GM21576 (cell line): ENCODE measurements at regions not wholly inside any gene's neighbourhood (a gene's known extent, or its start where the extent isn't known, plus 50 kb on each side); places are given as distances from the start of the nearest gene placed in this dataset.
"Not testable (repeated sequence)": the region's sequence is repeated elsewhere in the genome, so short reads cannot be mapped to it uniquely, and the experiment has no call there.

Experiments
- ATAC-seq: cut with Tn5 transposase; IDR thresholded peaks from one replicate; pipeline ENCODE4 v1.9.1; 2021; ENCODE audit warnings: mild to moderate bottlenecking, moderate library complexity; ENCODE audit not compliant: unreplicated experiment

DNA sequence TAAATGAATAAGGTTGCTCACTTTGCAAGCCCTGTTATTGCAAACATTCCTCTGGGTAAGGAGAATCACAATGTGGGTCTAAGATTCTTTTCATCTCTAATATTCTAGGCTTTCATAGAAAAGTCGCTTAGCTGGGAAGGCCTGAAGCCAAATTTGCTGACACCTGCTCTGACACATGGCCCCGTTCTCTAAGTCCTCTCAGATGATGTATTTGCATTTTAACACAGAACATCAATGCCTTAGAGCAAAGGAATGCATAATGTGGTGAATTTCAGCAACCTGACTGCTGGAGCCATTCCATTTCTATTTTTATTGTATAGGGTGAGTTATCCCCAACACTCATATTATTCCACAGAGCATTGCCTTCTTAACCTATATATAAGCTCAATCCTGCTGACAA, 682.1 kb upstream of the NRP1 start:
- ATAC-seq: no peak

DNA sequence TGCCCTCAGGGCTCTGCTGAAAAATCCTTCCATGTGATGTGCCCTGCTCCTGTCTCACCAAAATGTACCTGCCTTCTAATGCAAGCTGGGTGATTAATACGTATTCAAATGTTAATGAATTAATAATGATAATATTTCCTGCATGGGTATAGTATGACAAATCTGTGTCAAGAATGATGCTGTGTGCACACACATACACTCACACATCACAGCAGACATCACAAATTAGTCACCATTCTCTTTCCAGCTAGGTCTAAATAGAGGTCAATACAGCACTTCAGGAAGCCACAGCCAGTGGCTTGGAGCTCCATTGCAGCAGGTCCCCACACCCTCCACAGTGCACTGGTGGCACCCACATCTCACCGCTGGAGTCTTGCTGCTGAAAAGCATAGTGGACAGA, 681.2 kb upstream of the NRP1 start:
- no peak for ATAC-seq

DNA sequence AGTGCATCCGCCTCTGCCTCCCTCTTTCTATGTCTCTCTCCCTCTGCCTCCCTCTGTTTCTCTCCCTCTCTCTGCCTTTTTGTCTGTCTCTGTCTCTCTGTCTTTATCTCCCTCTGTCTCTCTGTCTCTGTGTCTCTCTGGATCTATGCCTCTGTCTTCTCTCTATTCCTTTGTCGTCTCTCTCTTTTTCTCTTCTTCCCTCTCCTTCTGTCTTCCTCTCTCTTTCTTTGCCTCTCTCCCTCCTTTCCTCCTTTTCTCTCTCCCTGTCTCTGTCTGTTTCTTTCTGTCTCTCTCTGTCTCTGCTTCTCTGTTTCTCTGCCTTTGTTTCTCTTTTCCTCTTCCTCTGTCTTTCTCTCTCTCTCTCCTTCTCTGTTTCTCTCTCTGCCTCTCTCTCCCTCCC, 678.8 kb upstream of the NRP1 start:
- no peak for ATAC-seq

DNA sequence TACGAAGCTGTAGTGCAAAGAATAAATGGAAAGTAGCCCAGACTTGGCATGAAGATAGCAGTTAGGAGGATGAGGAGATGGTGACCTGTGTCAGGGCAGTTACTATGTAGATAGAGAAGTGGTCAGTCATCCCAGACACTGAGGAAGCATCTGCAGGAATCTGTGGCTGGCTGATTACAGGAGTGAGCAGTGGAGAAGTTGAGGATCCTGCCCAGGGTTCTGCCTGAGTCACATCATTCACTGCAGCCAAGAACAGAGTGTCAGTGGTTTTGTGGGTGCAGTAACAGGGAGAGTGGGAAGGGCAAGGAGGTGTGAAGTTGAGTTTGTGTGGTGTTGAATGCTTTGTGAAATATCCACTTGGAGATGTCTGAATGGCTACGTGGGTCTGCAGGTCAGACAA, 676.4 kb upstream of the NRP1 start:
- no peak for ATAC-seq

DNA sequence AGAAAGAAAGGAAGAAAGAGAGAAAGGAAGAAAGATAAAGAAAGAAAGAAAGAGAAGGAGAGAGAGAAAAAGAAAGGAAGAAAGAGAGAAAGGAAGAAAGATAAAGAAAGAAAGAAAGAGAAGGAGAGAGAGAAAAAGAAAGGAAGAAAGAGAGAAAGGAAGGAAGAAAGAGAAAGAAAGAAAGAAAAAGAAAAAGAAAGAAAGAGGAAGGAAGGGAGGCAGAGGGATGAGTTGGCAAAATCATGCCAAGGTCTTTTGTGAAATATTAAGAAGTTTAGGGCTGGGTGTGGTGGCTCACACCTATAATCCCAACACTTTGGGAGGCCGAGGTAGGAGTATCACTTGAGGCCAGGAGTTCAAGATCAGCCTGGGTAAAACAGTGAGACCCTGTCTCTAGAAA, 675.8 kb upstream of the NRP1 start:
- not testable (repeated sequence) for ATAC-seq

DNA sequence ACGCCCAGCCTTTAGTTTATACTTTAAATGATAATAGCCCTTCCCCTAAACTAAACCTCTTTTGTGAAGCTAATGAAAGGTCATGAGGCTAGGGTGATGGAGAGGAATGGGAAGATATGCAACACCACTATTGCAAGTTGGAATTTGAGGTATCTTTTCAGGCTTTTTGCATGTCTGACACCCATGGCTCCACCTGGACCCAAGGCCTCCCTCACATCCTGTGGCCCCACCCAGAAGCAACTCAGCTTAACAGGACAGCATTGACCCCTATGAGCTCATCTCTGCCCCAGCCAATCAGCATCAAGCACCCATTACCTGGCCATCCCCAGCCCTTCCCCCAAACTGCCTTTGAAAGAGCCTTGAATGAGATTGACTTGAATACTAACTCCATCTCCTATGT, 674.2 kb upstream of the NRP1 start:
- ATAC-seq: no peak

DNA sequence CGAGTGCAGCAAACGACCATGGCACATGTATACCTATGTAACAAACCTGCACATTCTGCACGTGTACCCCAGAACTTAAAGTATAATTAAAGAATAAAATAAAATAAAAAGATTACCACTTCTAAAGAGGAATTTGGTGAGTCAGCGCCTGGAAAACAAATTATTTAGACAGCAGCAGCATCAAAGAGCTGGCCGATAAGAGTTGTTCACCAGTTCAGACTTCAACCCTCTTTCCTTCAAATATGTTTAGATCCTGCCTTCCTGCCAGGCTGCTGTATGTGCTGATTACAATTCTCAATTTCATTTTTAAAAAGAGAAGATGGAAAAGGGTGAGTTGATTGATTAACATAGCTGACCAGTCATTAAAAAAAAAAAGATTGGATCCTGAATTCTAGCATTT, 672.0 kb upstream of the NRP1 start:
- no peak for ATAC-seq

DNA sequence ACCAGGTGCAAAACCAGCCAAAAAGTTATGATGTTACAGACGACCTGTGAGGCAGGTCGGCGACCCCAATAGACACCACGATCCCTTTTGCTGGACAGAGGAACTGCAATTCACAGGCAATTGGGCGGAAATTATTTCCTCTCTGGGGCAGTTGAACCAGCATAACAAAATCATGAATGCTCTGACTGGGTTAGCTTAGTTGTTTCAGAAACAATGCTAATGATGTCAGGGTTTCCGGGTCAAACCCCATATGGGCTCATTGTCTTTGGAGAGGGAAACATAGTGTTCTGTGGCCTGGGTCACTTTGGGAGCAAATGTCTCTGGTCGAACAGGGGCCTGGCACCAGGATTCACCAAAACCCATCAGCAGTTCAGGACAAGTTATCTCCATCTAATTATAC, 669.1 kb upstream of the NRP1 start:
- ATAC-seq: no peak

DNA sequence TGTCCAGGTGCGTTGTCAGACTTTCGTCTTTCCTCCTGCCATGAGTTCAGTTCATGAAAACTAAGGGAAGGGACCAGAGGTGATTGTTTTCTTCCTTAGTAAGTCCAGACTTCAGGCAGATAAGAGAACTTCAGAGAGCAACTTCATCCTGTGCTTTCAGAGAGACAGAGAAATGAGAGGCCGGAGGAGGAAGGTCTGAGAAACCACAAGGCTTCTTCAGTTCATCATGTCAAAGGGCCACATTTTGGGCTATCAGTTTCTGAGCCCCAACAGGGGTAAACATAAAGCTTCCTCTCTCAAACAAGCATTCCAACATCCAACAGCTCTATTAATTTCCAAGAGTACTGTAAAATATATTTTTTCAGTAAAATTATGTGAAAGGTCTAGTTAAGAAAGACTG, 668.4 kb upstream of the NRP1 start:
- no peak for ATAC-seq

DNA sequence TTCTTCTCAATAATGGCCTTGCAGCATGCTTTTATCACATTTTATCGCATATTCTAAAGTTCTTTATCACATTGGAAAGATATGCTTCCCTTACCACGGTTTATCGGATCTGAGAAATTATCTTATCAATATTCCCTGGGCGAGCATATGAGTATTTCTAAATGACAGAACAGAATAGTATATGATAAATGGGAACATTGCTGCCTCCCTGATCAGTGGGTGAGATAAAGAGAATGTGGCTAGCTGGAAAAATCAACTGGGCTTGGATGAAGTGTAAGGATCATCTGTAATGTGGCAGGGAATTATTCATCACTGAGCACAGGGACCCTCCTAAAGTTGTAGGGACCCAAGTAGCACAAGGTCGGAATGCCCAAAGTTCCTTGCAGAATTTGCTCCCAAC, 667.4 kb upstream of the NRP1 start:
- ATAC-seq: no peak

DNA sequence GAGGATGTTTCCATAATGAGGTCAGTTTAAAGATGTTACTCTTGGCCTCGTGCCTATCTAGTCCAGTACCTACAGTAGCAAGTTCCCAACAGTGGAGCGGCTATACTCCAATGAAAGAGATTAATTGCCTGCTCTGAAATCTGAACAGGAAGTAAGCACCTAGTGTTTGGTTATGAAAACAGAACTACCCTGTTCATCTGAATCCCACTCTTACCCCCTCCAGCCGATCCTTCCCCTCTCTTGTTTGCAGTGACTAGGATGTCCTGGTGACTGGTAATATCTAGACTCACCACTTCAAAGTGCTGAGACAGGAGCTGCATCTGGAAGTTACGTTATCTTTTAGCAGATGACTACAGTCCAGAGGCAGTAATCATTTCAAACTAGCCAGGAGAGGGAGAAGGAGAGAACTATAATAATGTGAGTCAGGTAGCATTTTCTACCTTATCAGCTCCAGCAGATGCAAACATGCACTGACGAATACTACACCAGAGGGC, 666.7 kb upstream of the NRP1 start:
- no peak for ATAC-seq

DNA sequence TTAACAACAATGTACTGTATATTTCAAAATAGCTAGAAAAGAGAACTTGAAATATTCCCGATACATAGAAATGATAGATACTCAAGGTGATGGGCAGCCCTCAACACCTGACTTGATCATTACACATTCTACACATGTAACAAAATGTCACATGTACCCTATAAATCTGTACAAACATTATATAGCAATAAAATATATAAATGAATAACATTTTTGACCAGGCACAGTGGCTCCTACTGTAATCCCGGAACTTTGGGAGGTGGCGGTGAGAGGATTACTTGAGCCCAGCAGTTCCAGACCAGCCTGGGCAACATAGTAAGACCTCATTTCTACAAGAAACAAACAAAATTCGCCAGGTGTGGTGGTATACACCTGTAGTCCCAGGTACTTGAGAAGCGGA, 659.5 kb upstream of the NRP1 start:
- no peak for ATAC-seq

DNA sequence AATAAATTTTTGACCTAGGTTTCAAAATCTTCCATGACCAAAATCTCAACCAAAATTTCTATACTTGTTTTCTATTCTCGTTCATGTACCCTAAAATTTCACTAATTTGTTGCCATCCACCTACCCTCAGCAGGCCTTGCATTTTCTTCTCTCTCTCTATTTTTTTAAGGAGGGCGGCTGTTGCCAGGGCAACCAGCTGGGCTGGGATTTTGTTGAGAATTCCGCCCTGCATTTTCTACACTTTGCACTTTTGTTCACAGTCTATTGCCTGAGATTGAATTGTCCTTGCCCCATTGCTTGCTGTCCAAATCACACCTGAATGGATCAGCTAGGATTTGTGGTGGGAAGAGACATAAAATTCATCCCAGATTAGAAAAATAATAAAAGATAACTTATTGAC, 657.5 kb upstream of the NRP1 start:
- ATAC-seq: no peak

DNA sequence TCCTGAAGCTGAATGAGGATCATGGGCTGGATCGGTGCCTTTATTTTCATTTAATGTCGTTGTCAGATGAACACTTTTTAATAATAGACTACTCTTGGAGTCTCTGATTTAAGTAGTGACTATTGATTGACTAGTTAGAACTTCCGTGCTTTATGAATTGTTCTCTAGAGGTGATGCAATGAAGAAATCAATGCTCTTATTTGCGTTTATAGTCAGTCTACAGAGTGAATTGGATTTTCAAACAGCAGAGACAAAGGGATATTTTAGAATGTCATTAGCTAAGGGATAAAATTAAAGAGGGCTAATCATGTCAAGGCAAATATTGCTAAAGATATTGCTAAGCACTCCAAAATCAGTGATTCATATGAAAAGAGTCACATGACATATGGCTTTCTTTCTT, 652.0 kb upstream of the NRP1 start:
- no peak for ATAC-seq

DNA sequence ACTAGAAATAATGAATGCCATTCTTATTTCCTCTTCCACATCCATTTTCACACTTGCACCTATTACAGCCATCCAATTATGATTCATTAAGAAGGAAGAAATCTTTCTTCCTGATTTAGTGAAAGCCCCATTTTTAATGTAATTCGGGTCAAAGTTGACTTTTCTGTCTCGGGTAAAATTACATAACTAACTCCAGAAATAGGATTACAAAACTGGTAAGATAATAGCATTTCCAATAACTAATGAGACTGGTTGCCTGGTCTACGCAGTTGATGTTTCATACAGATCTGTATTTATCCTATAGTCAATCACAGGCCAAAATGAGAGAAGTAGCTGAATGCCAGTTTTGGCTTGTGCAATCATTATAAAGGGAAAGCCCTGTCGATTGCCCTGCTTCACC, 651.5 kb upstream of the NRP1 start:
- no peak for ATAC-seq

DNA sequence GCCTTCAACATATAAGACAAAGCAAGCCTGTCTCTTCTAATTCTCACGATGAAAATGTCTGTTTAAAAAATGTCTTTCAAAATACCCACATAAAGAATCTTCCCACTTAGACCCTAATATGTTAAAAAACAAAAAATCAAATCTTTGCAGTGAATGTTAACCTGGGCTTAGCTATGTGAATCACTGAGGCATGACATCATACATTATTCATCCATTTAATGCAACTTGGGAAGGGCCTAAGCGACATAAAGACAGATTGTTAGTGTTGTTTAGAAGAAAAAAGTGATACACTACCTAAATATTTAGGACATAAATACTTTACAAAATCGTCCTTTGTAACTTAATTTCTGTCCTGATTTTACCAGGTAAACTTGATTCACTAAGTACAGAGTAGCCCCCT, 648.5 kb upstream of the NRP1 start:
- ATAC-seq: no peak

DNA sequence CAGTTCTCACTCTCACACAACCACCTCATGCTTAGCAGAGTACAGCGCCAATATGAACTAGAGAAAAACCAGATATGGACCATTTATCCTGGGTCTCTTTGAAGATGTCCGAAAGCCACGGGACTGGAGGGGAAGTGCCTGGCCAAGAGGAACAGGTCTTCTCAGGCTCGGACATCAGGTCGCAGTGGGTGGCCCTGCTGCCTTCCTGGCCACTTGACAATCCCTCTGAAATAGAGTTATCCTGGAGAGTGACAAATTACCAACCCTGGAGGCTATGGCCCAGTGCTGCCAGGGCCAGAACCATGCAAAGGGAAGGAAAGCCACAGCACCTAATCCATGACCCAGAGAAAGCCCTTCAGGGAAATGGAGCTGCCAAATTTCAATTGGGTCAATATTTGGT, 646.8 kb upstream of the NRP1 start:
- no peak for ATAC-seq

DNA sequence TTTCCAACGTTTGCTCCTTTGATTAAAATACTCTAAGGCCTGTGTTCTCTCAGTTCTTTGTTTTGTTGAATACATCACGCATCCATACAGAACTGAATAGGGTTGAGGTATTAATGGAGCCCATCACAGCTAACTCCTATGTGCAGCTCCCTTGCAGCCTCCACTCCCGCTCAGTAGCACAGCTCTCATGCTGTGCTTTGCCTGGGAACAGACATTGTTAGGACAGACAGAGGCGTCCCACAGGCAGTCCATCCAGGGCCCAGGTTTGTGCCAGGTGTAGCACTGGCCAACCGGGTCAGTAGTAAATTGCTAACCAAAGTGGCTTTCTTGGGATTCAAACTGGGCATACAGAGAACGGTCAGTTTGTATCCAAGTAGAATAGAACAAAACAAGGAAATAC, 644.7 kb upstream of the NRP1 start:
- no peak for ATAC-seq

DNA sequence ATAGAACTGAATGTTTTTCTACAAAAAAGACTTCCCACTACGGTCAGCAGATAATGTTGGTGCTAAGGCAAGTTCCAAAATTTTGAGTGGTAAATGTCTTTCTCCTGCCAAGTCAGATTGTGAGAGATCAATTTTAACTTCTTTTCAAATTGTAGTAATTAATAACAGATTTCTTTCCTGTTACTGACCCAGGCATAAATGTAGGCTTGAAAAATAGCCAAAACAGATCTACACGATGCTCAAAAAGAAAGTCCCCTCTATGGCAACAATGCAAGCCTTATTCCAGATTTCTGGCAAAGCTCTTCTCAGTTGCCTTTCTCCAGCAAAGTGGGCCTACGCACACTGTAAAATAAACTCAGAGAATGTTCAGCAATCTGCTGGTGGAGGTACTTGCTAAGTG, 641.0 kb upstream of the NRP1 start:
- no peak for ATAC-seq

DNA sequence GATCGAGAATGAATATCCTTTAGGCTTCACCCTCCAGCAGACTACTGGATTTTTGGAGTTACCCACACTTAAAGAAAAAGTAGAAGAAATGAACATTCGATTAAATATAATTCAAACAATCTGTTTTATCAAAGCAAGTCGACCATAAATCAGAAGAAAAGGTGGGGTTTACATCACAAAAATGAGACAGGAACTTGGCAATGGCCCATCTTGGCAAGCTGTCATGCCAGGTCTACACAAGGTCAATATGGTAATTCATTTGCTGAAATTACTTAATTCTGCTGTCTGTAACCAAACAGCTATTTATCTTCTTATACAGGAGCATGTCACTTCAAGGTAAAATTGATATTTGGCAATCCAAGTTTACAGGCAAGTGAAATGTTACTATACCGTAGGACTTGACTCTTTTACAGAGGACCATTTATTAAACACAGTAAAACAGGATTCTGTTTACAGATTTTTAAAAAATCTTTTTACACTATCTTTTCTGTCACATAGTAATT, 640.6 kb upstream of the NRP1 start:
- no peak for ATAC-seq

DNA sequence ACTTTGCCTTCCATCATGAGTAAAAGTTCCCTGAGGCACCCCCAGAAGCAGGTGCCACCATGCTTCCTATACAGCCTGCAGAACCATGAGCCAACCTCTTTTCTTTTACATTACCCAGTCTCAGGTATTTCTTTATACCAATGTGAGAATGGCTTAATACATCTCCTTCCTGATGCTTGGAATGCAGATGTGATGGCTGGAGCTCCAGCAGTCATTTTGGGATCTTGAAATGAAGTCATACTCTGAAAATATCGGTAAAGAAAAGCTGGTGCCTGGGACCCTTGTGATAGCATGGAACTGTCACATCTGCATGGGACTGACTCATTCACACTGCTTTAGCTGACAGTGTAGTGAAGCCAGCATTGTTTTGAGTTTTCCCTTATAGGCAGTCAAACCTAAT, 634.5 kb upstream of the NRP1 start:
- no peak for ATAC-seq

DNA sequence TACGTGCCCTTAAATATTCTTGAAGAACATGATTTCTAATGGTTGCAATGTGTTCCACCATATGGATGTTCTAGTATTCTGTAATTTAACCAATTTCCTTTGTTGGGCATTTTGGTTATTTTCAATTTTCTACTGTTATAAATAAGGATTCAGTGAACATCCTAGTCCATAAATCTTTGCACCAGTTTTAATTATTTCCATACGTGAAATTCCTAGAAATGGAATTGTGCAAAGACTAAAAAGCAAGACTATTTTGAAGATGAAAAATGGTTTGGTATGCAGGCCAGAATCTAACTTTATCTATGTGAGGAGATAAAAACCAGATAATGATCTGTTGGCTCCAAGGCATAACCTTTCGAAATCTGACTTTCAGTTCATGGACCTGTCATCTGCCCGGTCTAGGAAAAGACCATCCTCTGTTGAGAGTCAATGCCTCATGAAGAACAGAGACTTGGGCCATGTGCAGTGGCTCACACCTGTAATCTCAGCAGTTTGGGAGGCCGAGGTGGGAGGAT, 633.2 kb upstream of the NRP1 start:
- no peak for ATAC-seq

DNA sequence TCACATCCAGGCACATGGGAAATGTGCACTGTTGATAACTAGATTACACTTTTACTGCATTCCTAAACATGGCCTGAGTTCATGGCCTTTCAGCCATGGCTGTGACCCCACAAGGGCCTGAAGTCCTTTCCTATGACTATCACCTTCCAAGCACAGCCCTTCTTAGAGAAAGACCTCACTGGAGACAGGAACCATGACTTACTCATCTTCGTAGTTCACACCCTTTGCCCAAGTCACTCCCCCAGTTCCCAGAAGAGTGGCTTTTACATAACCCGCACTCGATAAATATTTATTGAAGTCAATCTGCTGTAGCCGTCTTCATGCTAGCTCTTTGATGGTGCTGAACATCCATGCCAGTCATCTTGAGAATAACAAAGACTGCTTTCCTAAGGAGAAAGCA, 632.5 kb upstream of the NRP1 start:
- no peak for ATAC-seq
